NCI-H69 (cell line): ENCODE measurements at regions not wholly inside any gene's neighbourhood (a gene's known extent, or its start where the extent isn't known, plus 50 kb on each side); places are given as distances from the start of the nearest gene placed in this dataset.
"Not testable (repeated sequence)": the region's sequence is repeated elsewhere in the genome, so short reads cannot be mapped to it uniquely, and the experiment has no call there.

Experiments
- DNase-seq: peaks from one replicate; lab custom pipeline; 2025; lab: John Stamatoyannopoulos, UW

- peak; percentile 92 for DNase-seq
These were observed 216.1 kb downstream of the MEF2C start for GRCh38 chr5:88666761-88667495.

- peak; percentile 94 for DNase-seq
These were observed 217.2 kb downstream of the MEF2C start for GRCh38 chr5:88665750-88666215.

GRCh38 chr5:88664645-88665044, 218.3 kb downstream of the MEF2C start:
- peak; percentile 94 for DNase-seq

DNA sequence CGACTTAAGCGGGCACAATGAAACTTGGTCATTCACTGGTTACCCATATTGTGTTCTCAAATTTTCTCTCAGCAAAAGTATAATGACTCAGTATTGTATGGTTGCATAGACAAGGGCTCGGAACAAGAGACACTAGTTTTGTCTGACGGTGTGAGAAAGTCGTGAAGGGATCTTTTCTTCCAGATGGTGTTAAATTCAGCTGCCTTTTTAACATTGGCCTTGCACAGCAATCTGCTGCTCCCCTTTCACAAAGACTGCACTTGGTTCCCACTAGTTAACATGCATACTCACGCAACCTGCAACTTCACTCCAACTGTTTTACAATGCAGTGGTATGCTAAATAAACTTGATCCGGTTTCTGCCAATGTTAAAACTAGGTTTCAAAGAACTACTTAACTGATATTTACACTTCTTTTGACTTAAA, 219.2 kb downstream of the MEF2C start:
- peak; percentile 85 for DNase-seq

DNA sequence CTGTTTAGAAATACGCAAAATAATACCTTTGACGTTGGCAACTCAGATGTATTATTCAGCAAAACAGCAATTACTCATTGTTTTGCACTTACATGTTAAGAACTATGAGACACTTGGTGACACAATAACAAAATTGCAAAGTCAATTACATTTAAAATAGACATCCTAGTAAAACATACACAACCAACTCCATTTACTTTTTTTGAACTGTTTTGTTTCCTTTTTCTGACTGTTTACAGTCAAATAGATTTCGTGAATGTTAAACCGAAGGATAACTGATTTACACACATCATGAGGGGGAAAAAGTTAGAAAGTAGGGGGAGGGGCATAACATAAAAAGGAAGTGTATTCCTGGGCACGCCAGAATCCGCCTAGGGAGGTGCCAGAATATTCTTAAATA, 220.1 kb downstream of the MEF2C start:
- peak; percentile 82 for DNase-seq

DNA sequence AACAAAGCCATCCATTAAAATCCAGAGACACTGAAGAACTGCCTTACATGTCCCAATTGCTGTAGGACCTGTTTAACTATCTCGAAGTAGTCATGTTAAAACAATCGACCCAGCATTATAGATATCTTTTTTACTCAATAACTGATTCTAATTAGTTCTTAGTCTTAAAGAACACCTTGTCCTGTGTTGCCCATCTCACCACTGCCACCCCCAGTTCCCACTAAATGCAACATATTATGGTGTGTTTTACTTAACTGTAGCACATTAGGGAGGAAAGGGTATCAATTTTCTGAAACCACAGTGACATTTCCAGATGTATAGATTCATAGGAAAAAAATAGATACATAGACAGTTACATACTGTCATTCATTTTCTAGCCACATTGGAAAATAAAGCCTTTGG, 221.2 kb downstream of the MEF2C start:
- peak; percentile 92 for DNase-seq

DNA sequence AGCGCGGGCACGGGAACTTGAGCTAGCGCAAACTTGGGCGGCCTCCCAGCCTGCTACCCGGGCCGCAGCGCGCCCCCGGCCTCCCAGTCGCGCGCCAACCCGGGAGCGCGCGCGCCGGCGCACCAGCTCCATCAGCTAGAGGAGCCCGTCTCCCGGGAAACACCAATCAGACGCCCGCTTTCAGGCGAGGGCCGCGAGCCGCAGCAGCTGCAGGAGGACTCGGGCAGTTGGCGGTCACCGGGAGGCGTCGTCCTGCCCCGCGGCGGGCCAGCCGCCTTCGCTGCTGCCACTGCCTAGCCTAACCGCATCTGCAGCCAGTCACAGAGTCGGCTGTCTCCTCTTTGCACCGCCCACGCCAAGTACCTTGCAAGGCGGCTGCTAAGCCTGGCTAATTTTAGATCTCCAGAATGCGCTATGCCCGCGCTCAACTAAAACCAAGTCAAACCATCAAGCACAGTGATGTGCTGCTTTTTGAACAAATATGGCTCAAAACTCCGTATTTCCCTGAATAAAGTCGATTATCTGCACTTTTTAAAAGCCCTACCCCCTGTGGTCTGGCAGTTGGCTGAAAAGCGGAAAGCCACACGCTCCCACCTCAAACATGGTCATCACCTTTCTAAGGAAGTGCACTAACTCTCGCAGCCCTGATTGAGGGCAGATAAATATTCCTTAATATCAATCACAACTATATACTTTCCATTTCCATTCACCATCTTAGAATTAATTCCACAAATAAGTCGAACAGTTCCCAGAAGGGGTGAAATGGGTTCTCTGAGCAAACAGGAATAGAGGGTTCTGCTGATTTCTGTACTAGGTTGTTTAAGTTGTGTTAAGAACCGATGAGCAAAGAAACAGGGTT, 221.8 kb downstream of the MEF2C start:
- DNase-seq, result peak; percentile 100

GRCh38 chr5:88660264-88660946, 222.6 kb downstream of the MEF2C start:
- DNase-seq, result no peak

- no peak for DNase-seq
These were observed 223.3 kb downstream of the MEF2C start for GRCh38 chr5:88659529-88660263.

GRCh38 chr5:88658886-88659285, 224.1 kb downstream of the MEF2C start:
- no peak for DNase-seq

GRCh38 chr5:88657906-88658775, 224.8 kb downstream of the MEF2C start:
- DNase-seq, result peak; percentile 86

- no peak for DNase-seq
These were observed 225.8 kb downstream of the MEF2C start for GRCh38 chr5:88657136-88657535.

DNA sequence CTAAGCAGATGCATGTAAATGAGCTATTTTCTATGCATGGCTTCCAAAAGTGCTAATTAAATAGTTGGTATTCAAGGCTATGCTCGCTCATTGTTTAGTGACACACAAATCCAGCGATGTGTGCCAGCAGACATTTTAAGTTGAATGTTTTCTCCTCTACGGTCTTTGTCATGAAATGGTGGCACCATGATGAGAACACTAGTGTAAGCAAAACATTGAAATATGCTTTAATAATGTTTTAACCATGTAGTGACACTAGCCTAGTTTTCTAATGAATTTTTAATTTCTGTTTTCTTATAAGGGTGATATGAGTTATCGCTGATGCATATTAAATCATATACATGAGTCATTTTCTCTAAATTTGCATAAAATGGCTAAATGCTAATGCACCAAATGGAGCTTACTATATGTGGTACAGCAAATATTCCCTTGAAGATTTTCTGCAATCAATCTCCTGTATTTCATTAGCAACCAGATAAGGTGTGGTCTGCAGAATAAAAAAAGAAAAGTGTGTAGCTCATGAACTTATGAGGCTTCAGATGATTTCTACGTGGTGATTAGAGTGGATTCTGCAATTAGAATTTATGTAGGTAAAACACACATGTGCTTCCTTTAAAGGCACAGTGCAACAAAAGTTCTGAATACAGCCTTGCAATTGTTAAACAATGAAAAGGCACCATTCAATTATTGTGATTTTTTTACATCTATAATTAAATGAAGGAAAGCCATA, 226.6 kb downstream of the MEF2C start:
- DNase-seq, result no peak

DNA sequence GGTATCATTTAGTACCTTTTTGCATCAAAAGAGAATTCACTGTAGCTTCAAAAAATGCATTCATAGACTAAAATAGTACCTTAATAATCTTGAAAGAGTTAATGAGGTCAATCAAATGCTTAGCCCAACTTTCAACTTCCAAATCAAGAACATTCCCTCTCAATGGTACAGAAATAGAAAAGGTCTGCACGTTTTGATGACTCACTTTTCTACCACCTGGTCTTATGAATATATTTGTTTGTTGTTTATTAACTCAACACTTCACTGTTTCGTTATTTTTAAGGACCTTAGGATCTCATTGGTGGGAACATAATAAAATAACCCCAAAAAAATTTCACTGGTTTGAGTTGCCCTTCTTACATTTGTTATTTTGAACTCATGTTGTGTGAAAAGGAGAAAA, 229.5 kb downstream of the MEF2C start:
- no peak for DNase-seq

- peak; percentile 66 for DNase-seq
These were observed 235.1 kb downstream of the MEF2C start for GRCh38 chr5:88647901-88648300.

GRCh38 chr5:88646866-88647265, 236.1 kb downstream of the MEF2C start:
- DNase-seq, result no peak

DNA sequence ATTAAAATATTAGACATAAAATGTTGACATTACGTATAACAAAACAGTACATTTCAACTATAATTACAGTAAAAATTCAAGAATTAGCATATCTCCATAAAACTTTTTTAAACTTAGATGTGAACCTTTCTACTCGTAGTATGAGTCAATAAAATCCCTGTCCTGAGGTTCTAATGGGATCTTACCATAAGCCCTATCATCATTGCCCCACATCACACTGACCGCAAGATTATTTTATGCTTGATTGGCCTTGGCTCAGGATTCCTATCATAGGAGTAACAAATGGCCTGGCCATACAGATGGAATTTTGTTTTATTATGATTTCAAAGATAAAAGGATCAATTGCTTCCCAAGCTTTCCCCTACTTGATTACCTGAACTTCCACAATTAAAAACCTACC, 238.3 kb downstream of the MEF2C start:
- no peak for DNase-seq

- DNase-seq, result no peak
These were observed 239.7 kb downstream of the MEF2C start for GRCh38 chr5:88643315-88643714.

GRCh38 chr5:88634014-88634413, 249.0 kb downstream of the MEF2C start:
- no peak for DNase-seq

GRCh38 chr5:88622890-88623289, 260.1 kb downstream of the MEF2C start:
- DNase-seq, result not testable (repeated sequence)
